Adrenal gland (tissue), 9 donors: ENCODE measurements at regions not wholly inside any gene's neighbourhood (a gene's known extent, or its start where the extent isn't known, plus 50 kb on each side); places are given as distances from the start of the nearest gene placed in this dataset.

ENCODE experiments used
- DNase-seq, 7 donors: peaks; one replicate each; pipeline ENCODE4 v3.0.0-alpha.2; 2019 to 2020
- H3K27ac ChIP-seq, 5 donors: fragments of 200-600 bp; sonication (generic) in 4 of 5; 1 replicate in 3 of 5; 2 replicates in 2 of 5; pipeline versions ENCODE4 v1.5.1 to v1.8.0; 2016 to 2020; ENCODE audit warnings: mild to moderate bottlenecking in 1 of 5
- H3K27me3 ChIP-seq: fragments of 200-600 bp; 2 replicates; pipeline ENCODE4 v1.8.0; 2021
- H3K36me3 ChIP-seq, 2 donors: fragments of 200-600 bp; replicated peaks in 1 of 2; 1 replicate in 1 of 2; 2 replicates in 1 of 2; pipeline versions ENCODE4 v1.5.1 to v1.8.0; 2018 to 2022
- H3K4me1 ChIP-seq, 2 donors: fragments of 200-600 bp; replicated peaks in 1 of 2; 1 replicate in 1 of 2; 2 replicates in 1 of 2; pipeline versions ENCODE4 v1.5.1 to v1.8.0; 2018 to 2021
- H3K4me3 ChIP-seq, 4 donors: fragments of 200-600 bp; sonication (generic) in 3 of 4; one replicate each; pipeline ENCODE4 v1.5.1; 2016 to 2018
- H3K9me3 ChIP-seq, 3 donors: fragments of 200-600 bp; sonication (generic) in 1 of 3; replicated peaks in 1 of 3; 1 replicate in 2 of 3; 2 replicates in 1 of 3; pipeline versions ENCODE4 v1.5.1 to v1.8.0; 2016 to 2021
- CTCF ChIP-seq, 6 experiments: fragments of 450-650 bp in 4 of 6; fragments of 200-600 bp in 2 of 6; sonication (generic) in 1 of 6; IDR thresholded peaks; 1 replicate in 5 of 6; 2 replicates in 1 of 6; pipeline versions ENCODE4 v1.5.1 to v1.8.0; 2016 to 2021; ENCODE audit warnings: antibody characterized with exemption in 6 of 6, mild to moderate bottlenecking in 2 of 6, moderate library complexity in 1 of 6
- POLR2A ChIP-seq, 2 donors: fragments of 450-650 bp; IDR thresholded peaks; one replicate each; pipeline ENCODE4 v1.6.1; 2017; ENCODE audit warnings: antibody characterized with exemption in 2 of 2, mild to moderate bottlenecking in 2 of 2, moderate library complexity in 1 of 2
- WGBS, 4 donors: extraction: QIAGEN DNeasy Blood & Tissue Kit in 2 of 4; methylation state at CpG; one replicate each; pipeline versions ENCODE4 v1.1.5 to v1.1.7; 2013 to 2017; 5-methylcytosine and 5-hydroxymethylcytosine counted together
- intact Hi-C, 2 donors: fragments of 100-400 bp; cut with DNase I; formaldehyde crosslinking; loops; one replicate each; pipeline versions ENCODE4 v1.14.1 to v1.15.0; 2022 to 2023
- donor health status: healthy with polysubstance abuse.
- donor health status: Bipolar disorder and iron deficiency.
- donor health status: DM: yes; HTN: yes; CAD: no.
- donor health status: DM: no; HTN: no; CAD: no.
- donor health status: DM: no; HTN: no; CAD: no.

DNA sequence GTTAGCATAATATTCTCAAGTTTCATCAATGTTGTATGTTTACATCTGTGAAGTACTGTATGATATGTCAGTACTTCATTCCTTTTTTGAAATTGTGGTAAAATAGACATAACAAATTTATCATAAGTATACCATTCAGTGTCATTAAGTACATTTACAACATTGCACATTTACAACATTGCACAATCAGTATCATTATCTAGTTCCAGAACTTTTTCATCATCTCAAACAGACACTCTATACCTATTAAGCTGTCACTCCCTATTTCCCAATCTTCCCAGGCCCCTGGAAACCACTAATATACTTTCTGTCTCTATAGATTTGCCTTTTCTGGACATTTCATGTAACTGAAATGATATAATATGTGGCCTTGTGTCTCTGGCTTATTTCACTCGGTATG lies 75.1 kb upstream of the ATG10 start:
- H3K9me3 ChIP-seq: no peaks in the 10 kb centered on the region
- H3K27ac ChIP-seq: no peak overlapping the region
- DNase-seq: no peak
- H3K36me3 ChIP-seq: no peaks in the 10 kb centered on the region
- no peak overlapping the region for H3K4me3 ChIP-seq
- H3K27me3 ChIP-seq: no peaks in the 10 kb centered on the region
- intact Hi-C loops: no loop called here
- TF ChIP-seq CTCF (IDR thresholded peaks at IDR 0.05): no peak
- TF ChIP-seq POLR2A (IDR thresholded peaks at IDR 0.05): no peak
- no peaks in the 10 kb centered on the region for H3K4me1 ChIP-seq
- 82 to 97% (median 85%) methylated on average over 1 of the region's 1 CpG for WGBS, 4 donors

GRCh38 chr5:81895307-81895706 lies 76.5 kb upstream of the ATG10 start:
- no peak for DNase-seq
- H3K27me3 ChIP-seq: no peaks in the 10 kb centered on the region
- intact Hi-C loops: no loop called here
- H3K36me3 ChIP-seq: no peaks in the 10 kb centered on the region
- H3K4me1 ChIP-seq: no peaks in the 10 kb centered on the region
- H3K27ac ChIP-seq: no peak overlapping the region
- no peaks in the 10 kb centered on the region for H3K9me3 ChIP-seq
- H3K4me3 ChIP-seq: no peak overlapping the region
- TF ChIP-seq CTCF (IDR thresholded peaks at IDR 0.05): no peak
- no peak for TF ChIP-seq POLR2A (IDR thresholded peaks at IDR 0.05)

- TF ChIP-seq CTCF (IDR thresholded peaks at IDR 0.05) (no peak), POLR2A (IDR thresholded peaks at IDR 0.05) (no peak)
- no peaks in the 10 kb centered on the region for H3K36me3 ChIP-seq
- no peaks in the 10 kb centered on the region for H3K27me3 ChIP-seq
- intact Hi-C loops: no loop called here
- no peak for DNase-seq
- H3K4me3 ChIP-seq: no peak overlapping the region
- H3K4me1 ChIP-seq: no peaks in the 10 kb centered on the region
- no peak overlapping the region for H3K27ac ChIP-seq
- WGBS, 4 donors: 60 to 93% (median 71%) methylated on average over 2 to 4 of the region's 4 CpGs
- no peaks in the 10 kb centered on the region for H3K9me3 ChIP-seq
Measured at GRCh38 chr5:81893961-81894360, 77.9 kb upstream of the ATG10 start.

GRCh38 chr5:81884871-81885270 lies 87.0 kb upstream of the ATG10 start:
- no peaks in the 10 kb centered on the region for H3K27me3 ChIP-seq
- H3K9me3 ChIP-seq: no peaks in the 10 kb centered on the region
- H3K36me3 ChIP-seq: no peaks in the 10 kb centered on the region
- TF ChIP-seq CTCF (IDR thresholded peaks at IDR 0.05) (peak in 1 of 6 experiments; percentile 7), POLR2A (IDR thresholded peaks at IDR 0.05) (no peak)
- no peak overlapping the region for H3K27ac ChIP-seq
- H3K4me3 ChIP-seq: no peak overlapping the region
- intact Hi-C loops: no loop called here
- H3K4me1 ChIP-seq: no peaks in the 10 kb centered on the region
- DNase-seq: no peak
- 70 to 77% (median 72%) methylated on average over 3 of the region's 3 CpGs for WGBS, 4 donors
